ENCODE measurements at regions not wholly inside any gene's neighbourhood (a gene's known extent, or its start where the extent isn't known, plus 50 kb on each side); places are given as distances from the start of the nearest gene placed in this dataset.

DNA sequence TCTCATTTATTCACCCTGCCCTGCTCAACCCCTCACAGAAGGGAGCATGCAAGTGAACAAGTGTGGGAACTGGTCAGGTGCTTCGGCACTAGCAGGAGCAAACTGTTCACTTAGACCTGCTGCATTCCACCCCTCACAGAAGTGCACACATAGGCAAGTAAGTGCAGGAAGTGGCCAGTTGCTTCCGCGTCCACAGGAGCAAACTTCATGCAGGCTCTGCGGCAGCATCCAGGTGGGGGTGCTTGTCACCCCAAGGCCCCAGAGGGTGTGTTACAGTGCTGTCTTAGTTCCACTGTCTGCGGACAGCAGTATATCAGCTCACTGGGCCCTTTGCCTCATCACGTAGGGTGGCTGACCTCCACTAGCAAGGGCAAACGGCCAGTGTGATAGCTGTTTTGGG is 167.3 kb upstream of the AVPR1A start:
- no peak for FAIRE-seq
- TF ChIP-seq POLR2AphosphoS5 (IDR thresholded peaks at IDR 0.05; ENCODE audit: low read depth, low read length) (no peak), TAF1 (IDR thresholded peaks at IDR 0.05; ENCODE audit: borderline replicate concordance, low read depth, low read length) (no peak), POLR2A (IDR thresholded peaks at IDR 0.05; ENCODE audit: low read depth, low read length) (no peak)

DNA sequence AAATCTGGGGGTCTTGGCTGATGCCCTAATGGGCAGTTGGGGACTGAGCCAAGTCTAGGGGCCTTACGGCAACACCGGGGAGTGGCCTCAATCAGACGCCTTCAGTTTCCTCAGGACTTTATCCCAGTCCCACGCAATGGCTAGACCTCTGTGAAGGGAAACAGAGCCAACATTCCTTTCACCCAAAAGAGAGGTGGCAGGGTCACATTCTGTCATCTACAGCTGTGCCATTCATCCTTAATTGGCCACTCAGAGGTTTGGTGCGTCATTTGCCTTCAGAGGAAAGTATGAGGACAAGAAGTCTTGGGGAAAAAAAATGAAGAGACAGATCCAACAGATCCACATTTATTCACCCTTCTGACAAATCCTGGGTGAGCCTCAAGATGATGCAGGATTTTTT is 166.9 kb upstream of the AVPR1A start:
- TF ChIP-seq TAF1 (IDR thresholded peaks at IDR 0.05; ENCODE audit: borderline replicate concordance, low read depth, low read length) (no peak), POLR2AphosphoS5 (IDR thresholded peaks at IDR 0.05; ENCODE audit: low read depth, low read length) (no peak), POLR2A (IDR thresholded peaks at IDR 0.05; ENCODE audit: low read depth, low read length) (no peak)
- DNase-seq (ENCODE audit: insufficient read length): no peak
- FAIRE-seq: no peak

More for the DNA sequence above, 167.3 kb upstream of the AVPR1A start:
- DNase-seq (ENCODE audit: insufficient read length): no peak

DNA sequence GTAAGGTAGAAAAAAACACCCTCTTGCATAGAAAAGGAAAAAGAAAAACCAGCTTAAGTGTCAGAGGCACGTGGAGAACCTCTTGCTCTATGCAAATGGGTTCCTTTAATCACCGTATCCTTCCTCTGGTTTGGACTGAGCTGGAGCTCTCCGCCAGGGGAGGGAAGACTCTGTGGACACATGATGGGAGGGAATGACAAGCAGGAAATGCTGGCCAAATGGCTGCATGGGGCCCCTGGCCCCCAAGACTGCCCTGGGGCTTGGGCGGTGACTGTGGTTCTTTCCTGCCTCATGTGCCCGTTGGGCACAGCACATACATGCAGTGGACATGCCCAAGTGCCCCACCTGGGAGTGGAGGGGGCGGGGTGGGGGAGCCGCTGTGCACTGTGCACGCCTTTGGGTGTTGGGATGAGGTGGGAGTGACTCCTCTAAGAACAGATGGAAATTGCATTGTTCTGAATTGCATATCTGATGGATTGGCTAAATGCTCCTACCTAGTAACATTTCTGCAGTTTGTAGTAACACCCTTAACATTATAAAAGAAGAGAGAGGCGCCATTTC is 166.4 kb upstream of the AVPR1A start:
- TF ChIP-seq POLR2AphosphoS5 (IDR thresholded peaks at IDR 0.05; ENCODE audit: low read depth, low read length): no peak
- TF ChIP-seq TAF1 (IDR thresholded peaks at IDR 0.05; ENCODE audit: borderline replicate concordance, low read depth, low read length): no peak
- TF ChIP-seq POLR2A (IDR thresholded peaks at IDR 0.05; ENCODE audit: low read depth, low read length): no peak
- DNase-seq (ENCODE audit: insufficient read length): no peak
- FAIRE-seq: no peak

DNA sequence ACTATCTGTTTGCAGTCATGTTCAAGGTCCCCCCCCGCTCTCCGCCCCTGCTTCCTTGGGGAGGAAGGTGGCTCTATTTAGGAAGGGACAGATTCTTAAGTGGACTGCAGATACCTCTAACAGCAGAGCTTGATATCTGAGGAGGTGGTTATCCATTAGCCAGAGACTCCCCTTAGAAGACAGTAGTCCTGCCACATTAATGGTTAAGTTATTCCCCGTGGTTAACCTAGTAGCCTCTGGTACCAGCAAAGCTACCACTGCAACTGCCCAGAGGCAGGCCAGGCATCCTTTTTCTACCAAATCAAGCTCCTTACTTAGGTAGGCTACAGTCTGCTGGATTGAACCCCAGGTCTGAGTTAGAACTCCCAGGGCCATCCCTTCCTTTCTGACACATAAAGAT is 162.1 kb upstream of the AVPR1A start:
- no peak for DNase-seq (ENCODE audit: insufficient read length)
- TF ChIP-seq TAF1 (IDR thresholded peaks at IDR 0.05; ENCODE audit: borderline replicate concordance, low read depth, low read length): no peak
- TF ChIP-seq POLR2A (IDR thresholded peaks at IDR 0.05; ENCODE audit: low read depth, low read length): no peak
- no peak for TF ChIP-seq POLR2AphosphoS5 (IDR thresholded peaks at IDR 0.05; ENCODE audit: low read depth, low read length)
- FAIRE-seq: no peak

DNA sequence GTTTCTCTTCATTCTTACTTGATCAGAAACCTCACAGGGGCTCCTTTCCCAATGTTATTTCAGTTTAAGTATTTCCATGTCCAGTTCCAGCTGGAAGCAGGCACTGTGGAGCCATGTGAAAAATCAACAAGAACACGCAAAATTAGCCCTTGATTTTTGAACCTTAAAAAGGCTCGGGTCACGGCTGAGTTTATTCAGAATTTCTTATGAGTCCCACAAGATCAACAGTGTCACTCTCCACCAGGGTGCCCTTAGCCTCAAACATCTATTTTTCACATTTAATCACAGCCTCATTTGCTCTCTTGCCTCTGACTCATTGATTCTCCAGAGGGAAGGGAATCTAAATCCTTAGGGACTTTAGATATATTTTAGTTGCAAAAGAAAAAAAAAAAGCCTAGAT is 157.7 kb upstream of the AVPR1A start:
- FAIRE-seq (no peak), DNase-seq (ENCODE audit: insufficient read length) (no peak)
- TF ChIP-seq POLR2A (IDR thresholded peaks at IDR 0.05; ENCODE audit: low read depth, low read length) (no peak), POLR2AphosphoS5 (IDR thresholded peaks at IDR 0.05; ENCODE audit: low read depth, low read length) (no peak), TAF1 (IDR thresholded peaks at IDR 0.05; ENCODE audit: borderline replicate concordance, low read depth, low read length) (no peak)

DNA sequence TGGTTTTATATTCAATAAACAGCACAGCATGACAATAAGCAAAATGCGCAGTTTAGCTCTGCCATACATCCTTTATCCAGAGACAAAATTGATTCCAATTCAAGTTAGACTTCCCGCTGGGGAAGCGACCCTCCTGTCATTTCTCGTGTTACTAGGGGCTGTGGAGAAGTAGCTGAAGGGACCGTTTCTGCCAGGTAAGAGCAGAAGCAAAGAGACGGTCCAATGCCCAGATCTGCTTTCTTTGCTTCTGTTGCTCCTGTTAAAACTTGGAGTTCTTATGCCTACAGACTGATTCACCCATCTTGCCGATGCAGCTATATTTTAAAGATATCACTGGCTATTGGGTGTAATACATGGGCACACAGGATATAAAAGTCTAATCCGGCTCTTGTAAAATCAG is 156.8 kb upstream of the AVPR1A start:
- FAIRE-seq (no peak), DNase-seq (ENCODE audit: insufficient read length) (no peak)
- TF ChIP-seq TAF1 (IDR thresholded peaks at IDR 0.05; ENCODE audit: borderline replicate concordance, low read depth, low read length): no peak
- TF ChIP-seq POLR2AphosphoS5 (IDR thresholded peaks at IDR 0.05; ENCODE audit: low read depth, low read length): no peak
- no peak for TF ChIP-seq POLR2A (IDR thresholded peaks at IDR 0.05; ENCODE audit: low read depth, low read length)

- no peak for FAIRE-seq
- TF ChIP-seq POLR2A (IDR thresholded peaks at IDR 0.05; ENCODE audit: low read depth, low read length) (no peak), POLR2AphosphoS5 (IDR thresholded peaks at IDR 0.05; ENCODE audit: low read depth, low read length) (no peak), TAF1 (IDR thresholded peaks at IDR 0.05; ENCODE audit: borderline replicate concordance, low read depth, low read length) (no peak)
- DNase-seq (ENCODE audit: insufficient read length): no peak
Observed at GRCh38 chr12:63305901-63306875, 155.2 kb upstream of the AVPR1A start.

- no peak for DNase-seq (ENCODE audit: insufficient read length)
- TF ChIP-seq POLR2AphosphoS5 (IDR thresholded peaks at IDR 0.05; ENCODE audit: low read depth, low read length): no peak
- TF ChIP-seq TAF1 (IDR thresholded peaks at IDR 0.05; ENCODE audit: borderline replicate concordance, low read depth, low read length): no peak
- no peak for TF ChIP-seq POLR2A (IDR thresholded peaks at IDR 0.05; ENCODE audit: low read depth, low read length)
- FAIRE-seq: no peak
Observed at GRCh38 chr12:63304887-63305316, 153.9 kb upstream of the AVPR1A start.

- no peak for FAIRE-seq
- TF ChIP-seq POLR2A (IDR thresholded peaks at IDR 0.05; ENCODE audit: low read depth, low read length) (no peak), TAF1 (IDR thresholded peaks at IDR 0.05; ENCODE audit: borderline replicate concordance, low read depth, low read length) (no peak), POLR2AphosphoS5 (IDR thresholded peaks at IDR 0.05; ENCODE audit: low read depth, low read length) (no peak)
Observed at GRCh38 chr12:63302941-63303536, 152.0 kb upstream of the AVPR1A start.

DNA sequence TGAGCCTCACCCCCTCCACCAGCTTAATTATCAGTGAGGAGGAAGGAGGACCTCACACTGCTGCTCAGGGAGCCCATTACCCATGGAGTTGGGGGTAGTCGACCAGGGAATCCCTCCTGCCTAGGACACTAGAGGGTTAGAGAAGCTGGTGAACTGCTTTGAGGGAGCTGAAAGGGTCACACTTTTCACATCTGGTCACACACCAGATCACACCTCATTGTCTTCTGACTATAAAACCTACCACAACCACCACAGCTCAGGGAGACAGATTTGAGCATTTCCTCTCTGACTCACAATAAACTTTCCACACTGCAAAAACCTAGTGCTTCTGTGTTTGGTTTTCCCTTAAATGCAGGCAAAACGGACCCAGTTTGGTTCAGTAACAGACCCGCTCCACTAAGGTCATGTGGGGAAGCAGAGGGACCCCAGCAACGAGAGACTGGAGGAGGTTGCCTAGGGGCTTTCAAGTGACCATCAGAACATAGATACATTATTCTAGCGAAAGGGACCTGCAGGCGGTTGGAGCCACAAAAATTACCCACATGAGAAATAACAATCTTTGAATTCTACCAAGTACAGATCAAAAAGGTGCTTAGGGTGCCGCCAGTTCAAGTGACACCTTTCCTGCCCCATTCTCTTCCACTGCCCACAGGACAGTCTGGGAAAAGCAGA is 151.4 kb upstream of the AVPR1A start:
- DNase-seq (ENCODE audit: insufficient read length): no peak
- no peak for FAIRE-seq
- no peak for TF ChIP-seq TAF1 (IDR thresholded peaks at IDR 0.05; ENCODE audit: borderline replicate concordance, low read depth, low read length)
- TF ChIP-seq POLR2AphosphoS5 (IDR thresholded peaks at IDR 0.05; ENCODE audit: low read depth, low read length): no peak
- no peak for TF ChIP-seq POLR2A (IDR thresholded peaks at IDR 0.05; ENCODE audit: low read depth, low read length)

More at GRCh38 chr12:63302941-63303536, 152.0 kb upstream of the AVPR1A start:
- no peak for DNase-seq (ENCODE audit: insufficient read length)

DNA sequence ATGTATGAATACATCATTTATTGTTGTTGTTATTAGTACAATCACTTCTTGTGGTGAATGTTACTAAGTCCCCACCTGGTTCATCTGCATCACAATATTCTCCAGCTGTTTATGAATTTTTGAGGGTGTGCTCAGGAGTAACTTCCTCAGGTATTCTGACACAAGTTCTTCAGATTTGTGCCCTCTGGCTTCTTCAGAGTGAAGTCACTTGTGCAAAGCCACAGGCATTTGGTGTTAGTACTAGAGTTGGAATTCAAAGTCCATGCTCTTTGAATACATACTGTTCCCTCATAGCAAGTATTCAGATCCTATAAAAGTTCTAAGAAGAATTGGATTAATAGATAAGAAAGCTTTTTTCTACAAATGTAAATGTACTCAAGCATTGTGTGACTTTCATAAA is 150.3 kb upstream of the AVPR1A start:
- DNase-seq (ENCODE audit: insufficient read length) (no peak), FAIRE-seq (no peak)
- no peak for TF ChIP-seq TAF1 (IDR thresholded peaks at IDR 0.05; ENCODE audit: borderline replicate concordance, low read depth, low read length)
- no peak for TF ChIP-seq POLR2A (IDR thresholded peaks at IDR 0.05; ENCODE audit: low read depth, low read length)
- no peak for TF ChIP-seq POLR2AphosphoS5 (IDR thresholded peaks at IDR 0.05; ENCODE audit: low read depth, low read length)

Measured in GM12892 (cell line).